ENCODE measurements at regions not wholly inside any gene's neighbourhood (a gene's known extent, or its start where the extent isn't known, plus 50 kb on each side); places are given as distances from the start of the nearest gene placed in this dataset.

GRCh38 chr14:48876806-48877340, 709.3 kb downstream of the RPS29 start:
- DNase-seq: no peak

GRCh38 chr14:48874711-48875110, 711.5 kb downstream of the RPS29 start:
- DNase-seq: no peak

GRCh38 chr14:48857366-48857765, 728.8 kb downstream of the RPS29 start:
- DNase-seq: no peak

GRCh38 chr14:48853159-48853558, 733.0 kb downstream of the RPS29 start:
- no peak for DNase-seq

GRCh38 chr14:48849741-48850322, 736.3 kb downstream of the RPS29 start:
- no peak for DNase-seq

- DNase-seq: no peak
Observed at GRCh38 chr14:48842785-48843184, 743.4 kb downstream of the RPS29 start.

- no peak for DNase-seq
Observed at GRCh38 chr14:48826058-48826457, 760.1 kb downstream of the RPS29 start.

GRCh38 chr14:48814562-48814961, 771.6 kb downstream of the RPS29 start:
- no peak for DNase-seq

GRCh38 chr14:48805315-48805714, 780.9 kb downstream of the RPS29 start:
- DNase-seq: no peak

GRCh38 chr14:48792376-48793024, 793.7 kb downstream of the RPS29 start:
- no peak for DNase-seq

GRCh38 chr14:48788771-48789170, 797.4 kb downstream of the RPS29 start:
- DNase-seq: no peak

- no peak for DNase-seq
Observed at GRCh38 chr14:48786498-48786897, 799.7 kb downstream of the RPS29 start.

GRCh38 chr14:48771717-48772116, 814.5 kb downstream of the RPS29 start:
- peak in 2 of 3 donors; percentile 8 to 12 for DNase-seq

- DNase-seq: no peak
Observed at GRCh38 chr14:48751293-48751692, 834.9 kb downstream of the RPS29 start.

GRCh38 chr14:48748151-48748675, 838.0 kb downstream of the RPS29 start:
- peak in 1 of 3 donors; percentile 15 for DNase-seq

- DNase-seq: no peak
Observed at GRCh38 chr14:48747561-48748089, 838.6 kb downstream of the RPS29 start.

GRCh38 chr14:48744202-48744601, 842.0 kb downstream of the RPS29 start:
- DNase-seq: no peak

- no peak for DNase-seq
Observed at GRCh38 chr14:48738186-48738925, 847.8 kb downstream of the RPS29 start.

GRCh38 chr14:48735607-48736006, 850.6 kb downstream of the RPS29 start:
- DNase-seq: no peak

GRCh38 chr14:48731260-48731659, 854.9 kb downstream of the RPS29 start:
- no peak for DNase-seq

GRCh38 chr14:48726080-48726642, 860.0 kb downstream of the RPS29 start:
- no peak for DNase-seq

Measured in muscle of back (tissue), 3 donors.